DND-41 (cell line): ENCODE measurements at regions not wholly inside any gene's neighbourhood (a gene's known extent, or its start where the extent isn't known, plus 50 kb on each side); places are given as distances from the start of the nearest gene placed in this dataset.

Source experiments
- EZH2 ChIP-seq: IDR thresholded peaks from 3 replicates; pipeline ENCODE4 v1.6.1; 2012; ENCODE audit warnings: borderline replicate concordance, low read depth, mild to moderate bottlenecking, moderate library complexity, low read length, inconsistent platforms; ENCODE audit not compliant: severe bottlenecking
- TF ChIP-seq, protein P1 (sequence below): IDR thresholded peaks from 2 replicates; pipeline ENCODE4 v1.5.1; 2012; ENCODE audit warnings: borderline replicate concordance, low read length, moderate library complexity, mild to moderate bottlenecking; ENCODE audit not compliant: poor library complexity, severe bottlenecking; ENCODE audit errors: extremely low read depth

DNA sequence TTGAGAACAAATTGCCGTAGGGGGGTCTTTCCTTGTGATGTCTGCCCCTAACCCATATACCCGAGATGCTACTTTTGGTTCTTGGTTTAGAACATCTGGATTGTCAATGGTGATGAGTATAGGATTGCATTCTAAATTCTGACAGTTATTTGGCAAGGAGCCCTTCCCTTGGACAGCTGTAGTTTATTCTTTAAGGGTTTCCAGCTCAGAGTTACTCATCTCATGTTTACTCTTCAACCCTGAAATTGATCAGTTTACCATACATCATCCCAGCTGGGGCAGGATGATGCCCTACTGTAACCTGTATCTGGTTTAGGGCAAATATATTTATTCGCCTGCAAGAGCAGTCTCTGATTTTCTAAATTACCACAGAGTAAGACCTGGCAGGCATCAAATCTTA, 85.7 kb upstream of the XCR1 start:
- TF ChIP-seq, protein P1, sequence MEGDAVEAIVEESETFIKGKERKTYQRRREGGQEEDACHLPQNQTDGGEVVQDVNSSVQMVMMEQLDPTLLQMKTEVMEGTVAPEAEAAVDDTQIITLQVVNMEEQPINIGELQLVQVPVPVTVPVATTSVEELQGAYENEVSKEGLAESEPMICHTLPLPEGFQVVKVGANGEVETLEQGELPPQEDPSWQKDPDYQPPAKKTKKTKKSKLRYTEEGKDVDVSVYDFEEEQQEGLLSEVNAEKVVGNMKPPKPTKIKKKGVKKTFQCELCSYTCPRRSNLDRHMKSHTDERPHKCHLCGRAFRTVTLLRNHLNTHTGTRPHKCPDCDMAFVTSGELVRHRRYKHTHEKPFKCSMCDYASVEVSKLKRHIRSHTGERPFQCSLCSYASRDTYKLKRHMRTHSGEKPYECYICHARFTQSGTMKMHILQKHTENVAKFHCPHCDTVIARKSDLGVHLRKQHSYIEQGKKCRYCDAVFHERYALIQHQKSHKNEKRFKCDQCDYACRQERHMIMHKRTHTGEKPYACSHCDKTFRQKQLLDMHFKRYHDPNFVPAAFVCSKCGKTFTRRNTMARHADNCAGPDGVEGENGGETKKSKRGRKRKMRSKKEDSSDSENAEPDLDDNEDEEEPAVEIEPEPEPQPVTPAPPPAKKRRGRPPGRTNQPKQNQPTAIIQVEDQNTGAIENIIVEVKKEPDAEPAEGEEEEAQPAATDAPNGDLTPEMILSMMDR = no peak
- no peak for TF ChIP-seq EZH2
